NCI-H2029 treated with DMSO at 0.1 percent for 48 hours (cell line): ENCODE measurements at regions not wholly inside any gene's neighbourhood (a gene's known extent, or its start where the extent isn't known, plus 50 kb on each side); places are given as distances from the start of the nearest gene placed in this dataset.

Experiments
- DNase-seq: peaks from one replicate; lab custom pipeline; 2025; lab: John Stamatoyannopoulos, UW

- no peak for DNase-seq
These were observed 690.7 kb downstream of the TUSC7 start for GRCh38 chr3:117400303-117400702.

- DNase-seq: no peak
These were observed 694.6 kb downstream of the TUSC7 start for GRCh38 chr3:117404141-117404540.

- peak; percentile 70 for DNase-seq
These were observed 695.2 kb downstream of the TUSC7 start for GRCh38 chr3:117404730-117405129.

- no peak for DNase-seq
These were observed 695.8 kb downstream of the TUSC7 start for GRCh38 chr3:117405359-117405758.

- DNase-seq: no peak
These were observed 697.7 kb downstream of the TUSC7 start for GRCh38 chr3:117407317-117407716.

GRCh38 chr3:117408811-117409210, 699.2 kb downstream of the TUSC7 start:
- DNase-seq: no peak

- no peak for DNase-seq
These were observed 699.7 kb downstream of the TUSC7 start for GRCh38 chr3:117409256-117409655.

- no peak for DNase-seq
These were observed 700.3 kb downstream of the TUSC7 start for GRCh38 chr3:117409701-117410459.

- DNase-seq: no peak
These were observed 702.4 kb downstream of the TUSC7 start for GRCh38 chr3:117411971-117412370.

GRCh38 chr3:117417411-117417810, 707.8 kb downstream of the TUSC7 start:
- DNase-seq: no peak

- no peak for DNase-seq
These were observed 717.5 kb downstream of the TUSC7 start for GRCh38 chr3:117427081-117427480.

GRCh38 chr3:117433427-117433826, 723.8 kb downstream of the TUSC7 start:
- no peak for DNase-seq

GRCh38 chr3:117434661-117435412, 725.3 kb downstream of the TUSC7 start:
- DNase-seq: no peak

- DNase-seq: no peak
These were observed 725.9 kb downstream of the TUSC7 start for GRCh38 chr3:117435506-117435905.

GRCh38 chr3:117439812-117440211, 730.2 kb downstream of the TUSC7 start:
- peak; percentile 35 for DNase-seq

- no peak for DNase-seq
These were observed 732.3 kb downstream of the TUSC7 start for GRCh38 chr3:117441851-117442250.

GRCh38 chr3:117442566-117442965, 733.0 kb downstream of the TUSC7 start:
- no peak for DNase-seq

- no peak for DNase-seq
These were observed 733.4 kb downstream of the TUSC7 start for GRCh38 chr3:117443014-117443413.

- no peak for DNase-seq
These were observed 734.6 kb downstream of the TUSC7 start for GRCh38 chr3:117444175-117444574.

GRCh38 chr3:117447419-117447818, 737.8 kb downstream of the TUSC7 start:
- no peak for DNase-seq

GRCh38 chr3:117450026-117450425, 740.4 kb downstream of the TUSC7 start:
- no peak for DNase-seq

GRCh38 chr3:117454254-117454653, 744.7 kb downstream of the TUSC7 start:
- DNase-seq: no peak

- DNase-seq: no peak
These were observed 745.3 kb downstream of the TUSC7 start for GRCh38 chr3:117454908-117455307.
